GM18907 (cell line): ENCODE measurements at regions not wholly inside any gene's neighbourhood (a gene's known extent, or its start where the extent isn't known, plus 50 kb on each side); places are given as distances from the start of the nearest gene placed in this dataset.

Experiments
- ATAC-seq: cut with Tn5 transposase; IDR thresholded peaks from one replicate; pipeline ENCODE4 v1.9.1; 2021; ENCODE audit warnings: mild to moderate bottlenecking, moderate library complexity; ENCODE audit not compliant: unreplicated experiment

GRCh38 chr7:96416116-96416515, 94.2 kb upstream of the SLC25A13 start:
- ATAC-seq: no peak

- no peak for ATAC-seq
Measured at GRCh38 chr7:96415293-96415940, 93.5 kb upstream of the SLC25A13 start.

DNA sequence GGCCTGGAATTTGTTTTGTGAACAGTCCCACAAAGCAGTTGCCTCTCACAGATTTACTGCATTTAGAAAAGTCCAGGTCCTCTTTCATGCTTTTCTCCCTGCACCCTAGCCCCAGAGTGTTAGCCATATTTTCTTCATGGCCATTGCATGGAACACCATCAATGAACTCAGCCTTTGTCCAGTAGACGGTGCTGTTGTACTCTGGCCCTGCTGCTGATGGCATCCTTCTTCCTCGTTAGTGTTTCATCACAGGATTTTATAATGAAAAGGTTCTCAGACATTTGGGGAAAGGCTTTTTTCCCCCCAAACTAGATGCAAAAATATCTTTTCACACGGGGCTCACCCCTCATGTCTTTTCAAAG, 93.0 kb upstream of the SLC25A13 start:
- peak; percentile 79 for ATAC-seq

DNA sequence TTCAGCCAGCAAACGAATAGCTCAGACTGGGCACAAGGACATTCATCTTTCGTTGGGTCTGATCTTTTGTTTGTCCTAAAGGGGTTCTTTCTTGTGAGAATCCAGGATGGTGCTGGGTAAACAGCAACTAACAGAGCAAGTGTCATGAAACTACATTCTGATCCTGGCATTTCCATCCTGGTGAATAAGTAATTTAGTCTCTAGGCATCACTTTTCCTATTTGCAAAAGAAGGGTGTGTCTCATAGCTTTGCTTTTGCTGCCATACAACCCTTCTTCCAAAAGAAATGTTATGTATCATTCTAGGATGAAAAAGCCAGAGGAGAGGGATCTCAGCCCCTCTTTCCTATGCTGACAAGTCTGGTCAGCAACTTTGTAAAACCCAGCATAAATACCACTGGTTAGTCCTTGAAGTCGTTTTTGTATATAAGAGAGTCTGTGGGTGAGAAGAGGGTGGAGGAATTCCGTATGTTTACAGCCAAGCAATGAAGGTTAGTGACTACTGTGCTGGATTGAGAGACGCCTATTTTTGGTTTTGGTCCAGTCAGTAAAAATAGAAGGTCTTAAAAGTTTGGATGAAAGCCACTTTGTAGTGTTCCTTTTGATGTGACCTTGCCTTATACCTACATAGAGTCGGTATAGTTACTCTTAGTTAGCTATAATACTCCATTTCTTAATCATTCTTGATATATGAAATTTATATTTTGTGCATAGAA, 88.4 kb upstream of the SLC25A13 start:
- no peak for ATAC-seq

- ATAC-seq: no peak
Measured at GRCh38 chr7:96408881-96409280, 87.0 kb upstream of the SLC25A13 start.

GRCh38 chr7:96407427-96407826, 85.5 kb upstream of the SLC25A13 start:
- no peak for ATAC-seq

DNA sequence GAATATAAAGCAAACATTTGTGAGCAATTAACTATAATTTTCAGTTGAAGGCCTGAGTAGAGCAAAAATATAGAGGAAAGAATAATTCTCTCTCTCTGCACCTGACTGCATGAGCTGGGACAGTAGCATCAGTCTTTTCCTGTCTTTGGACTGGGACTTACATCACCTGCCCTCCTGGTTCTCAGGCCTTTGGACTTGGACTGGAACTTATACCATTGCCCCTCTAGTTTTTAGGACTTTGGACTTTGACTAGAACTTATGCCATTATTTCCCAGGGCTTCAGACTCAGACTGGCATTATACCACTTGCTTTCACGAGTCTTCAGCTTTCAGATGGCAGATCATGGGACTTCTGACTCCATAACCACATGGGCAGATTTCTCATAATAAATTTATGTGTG, 81.0 kb upstream of the SLC25A13 start:
- ATAC-seq: no peak

GRCh38 chr7:96401200-96401599, 79.3 kb upstream of the SLC25A13 start:
- ATAC-seq: no peak

DNA sequence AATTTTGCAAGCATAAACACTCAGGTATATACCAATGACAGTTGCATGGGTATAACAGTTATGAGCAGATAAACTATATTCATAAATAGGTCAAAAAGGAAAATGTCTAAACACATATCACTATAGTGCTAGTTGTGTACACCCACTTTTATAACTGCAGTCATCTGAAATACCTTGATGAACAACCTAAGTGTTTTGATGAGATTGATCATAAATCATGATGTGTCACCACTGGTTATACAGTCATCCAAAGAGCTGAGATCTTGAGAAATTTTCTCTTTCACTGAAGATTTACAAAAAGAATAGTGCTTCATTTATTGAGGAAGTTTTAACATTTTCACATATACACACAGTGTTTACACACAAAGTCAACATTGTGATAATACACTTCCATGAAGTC, 78.6 kb upstream of the SLC25A13 start:
- ATAC-seq: no peak

- ATAC-seq: no peak
Measured at GRCh38 chr7:96400001-96400400, 78.1 kb upstream of the SLC25A13 start.

GRCh38 chr7:96397936-96398598, 76.2 kb upstream of the SLC25A13 start:
- no peak for ATAC-seq

- ATAC-seq: no peak
Measured at GRCh38 chr7:96388620-96389383, 66.9 kb upstream of the SLC25A13 start.

GRCh38 chr7:96388166-96388565, 66.3 kb upstream of the SLC25A13 start:
- no peak for ATAC-seq

DNA sequence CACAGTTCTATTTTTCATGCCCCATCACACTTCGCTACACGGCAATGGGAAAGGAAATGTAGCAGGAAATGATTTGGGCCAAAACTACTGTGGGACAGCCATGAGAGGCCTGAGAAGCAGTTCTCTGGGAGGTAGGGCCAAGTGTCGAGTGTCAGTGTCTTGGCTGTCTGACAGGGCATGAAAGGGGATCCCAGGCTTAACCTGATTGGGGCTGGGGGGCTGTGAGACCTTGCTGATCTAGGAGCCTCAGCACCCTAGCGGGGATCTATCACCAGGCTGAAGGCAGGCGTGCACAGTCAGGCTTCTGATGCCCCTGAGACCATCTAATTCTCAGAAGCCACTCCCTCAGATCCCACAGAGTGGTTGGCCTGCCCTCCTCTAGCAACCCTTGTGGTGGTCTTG, 58.2 kb upstream of the SLC25A13 start:
- ATAC-seq: no peak

DNA sequence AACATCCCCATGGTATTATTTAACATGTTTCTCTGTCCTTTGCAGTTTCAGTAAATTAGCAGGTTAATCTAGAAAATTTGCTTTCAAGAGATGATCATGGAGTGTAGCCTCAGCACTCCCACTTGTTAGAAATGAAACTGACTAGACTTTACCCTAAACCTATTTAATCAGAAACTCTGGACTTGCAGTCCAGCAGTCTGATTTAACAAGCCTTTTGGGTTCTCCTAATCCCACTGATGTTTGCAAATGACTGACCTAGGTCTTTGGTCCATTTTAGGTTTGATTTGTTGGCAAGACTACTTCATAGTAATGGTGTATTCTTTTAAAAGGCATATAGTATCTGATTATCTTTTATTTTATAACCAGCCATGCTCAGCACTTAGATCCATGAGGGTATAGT, 55.5 kb upstream of the SLC25A13 start:
- no peak for ATAC-seq
